NCI-H1092 treated with DMSO at 0.1 percent for 48 hours (cell line): ENCODE measurements at regions not wholly inside any gene's neighbourhood (a gene's known extent, or its start where the extent isn't known, plus 50 kb on each side); places are given as distances from the start of the nearest gene placed in this dataset.
"Not testable (repeated sequence)": the region's sequence is repeated elsewhere in the genome, so short reads cannot be mapped to it uniquely, and the experiment has no call there.

ENCODE experiments used
- DNase-seq: peaks from one replicate; lab custom pipeline; 2025; lab: John Stamatoyannopoulos, UW

- DNase-seq = no peak
Observed at GRCh38 chr2:150136893-150137292, 350.6 kb downstream of the RND3 start.

GRCh38 chr2:150136401-150136800, 351.1 kb downstream of the RND3 start:
- no peak for DNase-seq

GRCh38 chr2:150135223-150135883, 352.1 kb downstream of the RND3 start:
- DNase-seq = no peak

- DNase-seq = no peak
Observed at GRCh38 chr2:150134223-150134857, 353.1 kb downstream of the RND3 start.

GRCh38 chr2:150133623-150134022, 353.8 kb downstream of the RND3 start:
- DNase-seq = no peak

- DNase-seq = peak; percentile 56
Observed at GRCh38 chr2:150129921-150130575, 357.4 kb downstream of the RND3 start.

GRCh38 chr2:150127995-150128394, 359.5 kb downstream of the RND3 start:
- no peak for DNase-seq

- no peak for DNase-seq
Observed at GRCh38 chr2:150127346-150127990, 360.0 kb downstream of the RND3 start.

- no peak for DNase-seq
Observed at GRCh38 chr2:150126839-150127238, 360.6 kb downstream of the RND3 start.

- no peak for DNase-seq
Observed at GRCh38 chr2:150126143-150126740, 361.2 kb downstream of the RND3 start.

- no peak for DNase-seq
Observed at GRCh38 chr2:150125708-150126107, 361.8 kb downstream of the RND3 start.

- no peak for DNase-seq
Observed at GRCh38 chr2:150125188-150125587, 362.3 kb downstream of the RND3 start.

GRCh38 chr2:150124739-150125138, 362.7 kb downstream of the RND3 start:
- no peak for DNase-seq

- no peak for DNase-seq
Observed at GRCh38 chr2:150122871-150123613, 364.4 kb downstream of the RND3 start.

GRCh38 chr2:150122156-150122555, 365.3 kb downstream of the RND3 start:
- no peak for DNase-seq

- peak; percentile 72 for DNase-seq
Observed at GRCh38 chr2:150120326-150120955, 367.0 kb downstream of the RND3 start.

GRCh38 chr2:150119819-150120218, 367.6 kb downstream of the RND3 start:
- peak; percentile 25 for DNase-seq

GRCh38 chr2:150114089-150114488, 373.4 kb downstream of the RND3 start:
- not testable (repeated sequence) for DNase-seq

GRCh38 chr2:150110548-150110947, 376.9 kb downstream of the RND3 start:
- no peak for DNase-seq

- DNase-seq = no peak
Observed at GRCh38 chr2:150109912-150110311, 377.6 kb downstream of the RND3 start.

- no peak for DNase-seq
Observed at GRCh38 chr2:150109028-150109427, 378.4 kb downstream of the RND3 start.
